ENCODE measurements at regions not wholly inside any gene's neighbourhood (a gene's known extent, or its start where the extent isn't known, plus 50 kb on each side); places are given as distances from the start of the nearest gene placed in this dataset.

DNA sequence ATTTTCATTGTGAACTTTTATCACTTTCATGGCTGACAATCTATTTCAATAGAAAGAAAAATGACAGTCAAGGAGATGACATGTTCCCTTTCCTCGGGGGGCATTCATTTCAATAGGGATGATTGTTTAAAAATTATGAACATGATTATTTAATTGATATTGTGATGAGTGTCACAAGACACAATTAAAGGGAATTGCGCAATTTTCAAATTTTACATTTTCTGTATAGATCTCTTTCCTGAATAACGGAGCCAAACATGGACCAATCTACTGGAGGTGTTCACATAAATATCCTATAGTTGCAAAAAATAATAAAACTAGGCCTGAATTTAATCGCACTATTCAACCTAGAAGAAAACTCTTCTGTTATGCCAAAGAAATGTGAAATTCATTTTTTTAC is 1274.6 kb downstream of the SLITRK5 start:
- TF ChIP-seq, protein P1, sequence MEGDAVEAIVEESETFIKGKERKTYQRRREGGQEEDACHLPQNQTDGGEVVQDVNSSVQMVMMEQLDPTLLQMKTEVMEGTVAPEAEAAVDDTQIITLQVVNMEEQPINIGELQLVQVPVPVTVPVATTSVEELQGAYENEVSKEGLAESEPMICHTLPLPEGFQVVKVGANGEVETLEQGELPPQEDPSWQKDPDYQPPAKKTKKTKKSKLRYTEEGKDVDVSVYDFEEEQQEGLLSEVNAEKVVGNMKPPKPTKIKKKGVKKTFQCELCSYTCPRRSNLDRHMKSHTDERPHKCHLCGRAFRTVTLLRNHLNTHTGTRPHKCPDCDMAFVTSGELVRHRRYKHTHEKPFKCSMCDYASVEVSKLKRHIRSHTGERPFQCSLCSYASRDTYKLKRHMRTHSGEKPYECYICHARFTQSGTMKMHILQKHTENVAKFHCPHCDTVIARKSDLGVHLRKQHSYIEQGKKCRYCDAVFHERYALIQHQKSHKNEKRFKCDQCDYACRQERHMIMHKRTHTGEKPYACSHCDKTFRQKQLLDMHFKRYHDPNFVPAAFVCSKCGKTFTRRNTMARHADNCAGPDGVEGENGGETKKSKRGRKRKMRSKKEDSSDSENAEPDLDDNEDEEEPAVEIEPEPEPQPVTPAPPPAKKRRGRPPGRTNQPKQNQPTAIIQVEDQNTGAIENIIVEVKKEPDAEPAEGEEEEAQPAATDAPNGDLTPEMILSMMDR (conservative IDR thresholded peaks at IDR 0.05; ENCODE audit: low read depth, low read length): no peak
- TF ChIP-seq POLR2A (IDR thresholded peaks at IDR 0.05; ENCODE audit: low read depth, low read length): no peak
- TF ChIP-seq, protein P2, sequence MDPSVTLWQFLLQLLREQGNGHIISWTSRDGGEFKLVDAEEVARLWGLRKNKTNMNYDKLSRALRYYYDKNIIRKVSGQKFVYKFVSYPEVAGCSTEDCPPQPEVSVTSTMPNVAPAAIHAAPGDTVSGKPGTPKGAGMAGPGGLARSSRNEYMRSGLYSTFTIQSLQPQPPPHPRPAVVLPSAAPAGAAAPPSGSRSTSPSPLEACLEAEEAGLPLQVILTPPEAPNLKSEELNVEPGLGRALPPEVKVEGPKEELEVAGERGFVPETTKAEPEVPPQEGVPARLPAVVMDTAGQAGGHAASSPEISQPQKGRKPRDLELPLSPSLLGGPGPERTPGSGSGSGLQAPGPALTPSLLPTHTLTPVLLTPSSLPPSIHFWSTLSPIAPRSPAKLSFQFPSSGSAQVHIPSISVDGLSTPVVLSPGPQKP (IDR thresholded peaks at IDR 0.05; ENCODE audit: borderline replicate concordance, low read depth, low read length): no peak
- no peak for TF ChIP-seq MAFK (IDR thresholded peaks at IDR 0.05; ENCODE audit: low read depth, low read length)
- no peak for TF ChIP-seq CHD1 (IDR thresholded peaks at IDR 0.05; ENCODE audit: low read depth, low read length)

Data from IMR-90 (cell line).